HG03045 (cell line): ENCODE measurements at regions not wholly inside any gene's neighbourhood (a gene's known extent, or its start where the extent isn't known, plus 50 kb on each side); places are given as distances from the start of the nearest gene placed in this dataset.

Experiments used
- ATAC-seq: cut with Tn5 transposase; IDR thresholded peaks from one replicate; pipeline ENCODE4 v1.9.1; 2021; ENCODE audit warnings: mild to moderate bottlenecking, moderate library complexity; ENCODE audit not compliant: unreplicated experiment

- ATAC-seq, result no peak
Measured at GRCh38 chr2:128380061-128380889, 61.6 kb upstream of the HS6ST1 start.

DNA sequence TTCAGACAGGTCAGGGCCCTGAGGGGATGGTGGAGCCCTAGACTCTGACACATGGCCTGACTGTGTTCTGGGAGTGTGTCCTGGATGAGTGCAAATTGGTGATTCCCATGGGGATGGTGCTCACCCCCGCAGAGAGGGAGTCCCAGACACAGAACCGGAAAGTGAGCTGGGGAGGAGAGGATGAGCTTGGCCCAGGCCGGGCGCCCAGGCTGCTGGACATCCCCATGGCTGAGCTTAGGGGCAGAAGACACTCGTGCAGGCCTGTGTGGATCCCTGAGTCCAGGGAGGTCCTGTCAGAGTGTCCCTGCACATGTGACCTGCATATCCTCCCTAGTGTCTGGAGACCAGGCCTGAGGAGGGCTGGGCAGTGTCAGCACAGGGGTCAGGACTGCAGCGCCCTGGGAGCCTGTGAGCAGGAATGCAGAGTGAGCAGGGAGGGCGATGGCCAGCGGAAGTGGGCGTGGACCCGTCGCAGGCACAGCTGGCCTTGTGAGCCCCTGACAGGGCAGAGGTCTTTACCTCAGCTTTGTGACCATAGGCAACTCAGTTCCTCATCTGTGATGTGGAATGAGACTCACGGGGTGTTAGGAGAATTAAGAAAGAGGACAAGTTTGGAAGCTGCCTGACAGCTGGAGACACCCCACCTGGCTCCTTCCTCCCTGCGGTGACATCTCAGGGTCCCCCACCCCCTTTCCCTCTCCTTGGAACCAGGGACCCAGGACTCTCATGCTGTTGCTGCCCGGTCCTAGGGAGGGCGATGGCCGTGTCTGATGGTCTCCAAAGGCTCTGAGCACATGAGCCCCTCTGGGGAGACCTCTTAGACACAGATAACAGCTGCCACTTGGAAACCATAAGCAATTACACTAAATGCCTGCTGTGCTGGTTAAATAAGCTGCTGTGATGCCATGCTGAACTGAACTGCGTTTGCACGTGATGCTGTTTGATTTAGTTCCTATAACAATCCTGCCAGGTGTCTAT is 62.6 kb upstream of the HS6ST1 start:
- no peak for ATAC-seq

DNA sequence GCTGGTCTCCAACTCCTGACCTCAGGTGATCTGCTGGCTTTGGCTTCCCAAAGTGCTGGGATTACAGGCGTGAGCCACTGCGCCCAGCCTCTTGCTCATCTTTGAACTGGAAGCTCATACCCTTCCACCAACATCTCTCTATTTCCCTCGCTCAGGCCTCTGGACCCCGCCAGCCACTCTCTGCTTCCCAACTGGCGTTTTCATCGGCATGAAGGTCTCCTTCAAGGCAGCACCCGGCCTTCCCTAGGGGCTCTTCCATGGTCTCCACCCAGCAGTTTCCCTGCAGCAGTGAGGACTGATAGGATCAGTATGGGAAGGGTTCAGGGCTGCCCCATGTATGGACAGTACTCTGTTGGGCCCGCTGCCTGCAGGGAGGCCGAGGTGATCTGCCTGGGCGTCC is 65.8 kb upstream of the HS6ST1 start:
- no peak for ATAC-seq

GRCh38 chr2:128384956-128385355 is 66.3 kb upstream of the HS6ST1 start:
- no peak for ATAC-seq

DNA sequence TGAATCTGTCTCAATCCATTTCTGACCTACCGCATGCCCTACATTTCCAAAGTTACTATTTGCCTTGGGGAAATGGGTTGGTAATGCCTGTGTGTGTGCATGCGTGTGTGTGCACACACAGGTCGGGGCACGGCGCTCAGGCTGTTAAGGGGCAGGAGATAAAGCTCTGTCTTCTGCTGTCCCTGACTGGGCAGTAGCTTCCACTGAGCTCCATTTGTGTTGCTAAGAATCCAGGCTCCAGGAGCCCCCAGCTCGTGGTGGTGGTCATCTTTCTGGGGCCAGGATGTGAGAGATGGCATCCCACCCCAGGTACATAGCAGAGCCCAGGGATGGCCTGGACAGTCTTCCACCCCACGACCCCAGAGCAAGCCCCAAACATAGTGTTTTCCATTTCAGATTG is 66.7 kb upstream of the HS6ST1 start:
- no peak for ATAC-seq

GRCh38 chr2:128386066-128386465 is 67.4 kb upstream of the HS6ST1 start:
- no peak for ATAC-seq

DNA sequence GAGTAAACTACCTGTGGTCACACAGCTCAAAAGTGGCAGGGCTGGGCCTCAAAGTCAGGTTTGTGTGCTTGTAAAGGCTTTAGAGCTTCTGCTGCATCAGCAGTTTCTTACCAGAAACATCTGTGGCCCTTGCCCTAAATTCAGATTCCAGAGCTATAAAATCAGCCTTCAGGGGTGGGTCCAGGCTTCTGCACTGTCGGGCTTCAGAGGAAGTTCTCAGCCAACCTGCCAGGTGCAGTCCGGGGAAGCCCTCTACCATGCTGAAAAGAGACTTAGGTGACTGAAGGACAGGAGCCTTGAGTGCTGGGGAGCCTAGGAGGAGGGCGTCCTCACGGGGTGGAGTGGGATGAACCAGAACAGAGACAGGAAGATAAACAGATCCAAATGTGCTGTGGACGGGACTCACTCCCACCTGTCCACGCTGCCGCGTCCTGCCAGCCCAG is 69.9 kb upstream of the HS6ST1 start:
- no peak for ATAC-seq

- ATAC-seq, result no peak
Measured at GRCh38 chr2:128389388-128390086, 70.9 kb upstream of the HS6ST1 start.

DNA sequence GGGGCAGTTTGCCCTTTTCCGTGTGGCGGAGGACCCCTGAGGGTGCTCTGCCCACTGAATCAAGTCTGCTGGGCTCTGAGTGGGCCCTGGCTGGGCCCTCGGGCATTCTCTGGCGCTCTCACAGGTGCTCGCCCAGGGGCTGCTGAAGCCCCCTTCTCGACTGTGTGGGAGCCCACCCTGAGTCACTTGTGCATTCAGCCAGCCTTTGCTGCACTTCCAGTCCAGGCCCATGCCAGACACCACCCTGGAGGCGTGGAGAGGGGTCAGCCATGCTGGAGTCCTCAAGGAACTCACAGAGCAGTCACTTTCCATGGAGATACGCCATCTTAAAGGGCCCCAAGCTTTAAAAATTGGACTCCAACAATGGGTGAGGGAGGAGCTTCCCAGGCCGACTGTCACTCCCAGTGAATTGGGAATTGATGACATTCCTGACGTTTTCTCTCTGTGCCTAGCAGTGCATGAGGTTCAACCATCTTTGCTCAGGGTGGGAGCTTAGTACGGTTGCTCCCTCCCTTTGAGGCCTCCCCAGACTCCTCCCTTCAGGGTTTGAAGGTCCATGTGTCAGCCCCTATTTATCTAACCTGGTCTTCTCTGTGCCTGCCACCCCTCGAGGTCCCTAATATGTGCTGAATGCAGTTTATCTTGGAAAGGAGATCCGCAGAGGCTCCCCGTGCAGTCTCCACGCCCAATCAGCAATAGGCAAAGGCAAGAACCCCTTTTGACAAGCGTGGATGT is 71.8 kb upstream of the HS6ST1 start:
- ATAC-seq, result no peak

DNA sequence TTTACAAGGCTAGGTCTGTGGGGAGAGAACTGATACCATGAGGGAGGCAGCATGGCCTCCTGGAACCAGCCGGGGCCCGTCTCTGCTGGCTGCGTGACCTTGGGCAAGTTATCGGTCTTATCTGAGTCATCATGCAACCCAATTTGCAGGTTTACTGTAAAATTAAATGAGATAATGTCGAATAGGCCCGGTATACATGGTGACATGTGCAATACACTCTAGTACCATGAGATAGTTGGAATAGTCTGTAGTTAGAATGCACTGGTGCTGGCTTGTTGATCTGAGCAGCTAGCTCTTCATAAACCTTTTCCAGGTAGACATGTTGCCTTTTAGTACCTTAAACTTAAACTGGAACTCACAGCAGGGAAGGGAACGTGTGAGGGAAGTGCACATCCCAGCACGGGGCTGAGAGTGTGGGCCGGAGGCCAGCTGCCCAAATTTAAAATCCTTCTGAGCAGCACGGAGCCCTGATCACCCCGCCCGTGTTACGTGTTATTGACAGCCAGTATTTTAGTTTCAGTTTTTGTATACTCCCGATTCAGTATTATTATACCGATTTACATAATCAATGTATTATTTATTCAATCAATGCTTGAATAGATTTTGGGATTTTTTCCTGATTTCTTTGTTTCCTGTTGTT is 72.4 kb upstream of the HS6ST1 start:
- ATAC-seq, result no peak

- ATAC-seq, result no peak
Measured at GRCh38 chr2:128391679-128392078, 73.0 kb upstream of the HS6ST1 start.

- no peak for ATAC-seq
Measured at GRCh38 chr2:128392207-128392606, 73.5 kb upstream of the HS6ST1 start.

GRCh38 chr2:128394007-128394730 is 75.5 kb upstream of the HS6ST1 start:
- ATAC-seq, result no peak

- ATAC-seq, result no peak
Measured at GRCh38 chr2:128395196-128395595, 76.5 kb upstream of the HS6ST1 start.

DNA sequence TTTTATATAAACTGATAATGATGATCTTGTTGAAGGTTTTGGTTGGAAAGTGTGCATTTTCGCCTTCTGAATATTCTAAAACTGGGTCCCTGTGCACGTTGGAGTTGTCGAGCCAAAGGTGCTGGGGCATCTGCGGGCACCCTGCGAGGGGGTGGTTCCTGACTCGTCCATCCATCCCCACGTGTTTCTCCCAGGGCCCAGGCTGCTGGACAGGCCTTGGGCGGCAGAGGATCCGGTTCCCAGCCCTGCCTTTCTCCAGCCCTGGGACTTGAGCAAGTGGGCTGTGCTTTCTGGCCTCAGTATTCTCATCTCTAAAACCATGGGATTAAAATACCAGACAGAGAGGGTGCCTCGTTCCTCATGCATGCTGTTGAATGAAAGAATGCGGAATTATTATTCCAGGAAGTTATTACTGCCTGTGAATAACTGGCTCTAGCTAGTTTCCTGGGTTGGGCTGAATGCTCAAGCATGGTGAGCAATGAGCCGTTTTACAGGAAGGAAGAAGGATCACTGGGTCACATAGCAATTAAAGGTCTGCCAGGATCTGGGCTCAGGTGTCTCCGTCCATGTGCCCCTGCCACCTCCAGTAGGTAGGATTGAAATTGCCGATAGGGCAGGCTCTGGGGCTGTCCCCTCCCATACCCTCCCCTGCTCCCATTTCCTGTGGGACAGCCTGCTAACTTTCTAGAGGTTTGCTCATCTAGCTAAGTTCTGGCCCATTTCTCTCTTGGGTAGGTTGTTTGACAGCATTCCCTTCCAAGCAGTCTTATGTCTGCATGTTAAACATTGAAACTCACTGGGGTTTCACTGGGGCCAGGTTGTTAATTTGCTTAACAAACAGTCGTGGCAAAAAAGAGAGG is 77.2 kb upstream of the HS6ST1 start:
- no peak for ATAC-seq

DNA sequence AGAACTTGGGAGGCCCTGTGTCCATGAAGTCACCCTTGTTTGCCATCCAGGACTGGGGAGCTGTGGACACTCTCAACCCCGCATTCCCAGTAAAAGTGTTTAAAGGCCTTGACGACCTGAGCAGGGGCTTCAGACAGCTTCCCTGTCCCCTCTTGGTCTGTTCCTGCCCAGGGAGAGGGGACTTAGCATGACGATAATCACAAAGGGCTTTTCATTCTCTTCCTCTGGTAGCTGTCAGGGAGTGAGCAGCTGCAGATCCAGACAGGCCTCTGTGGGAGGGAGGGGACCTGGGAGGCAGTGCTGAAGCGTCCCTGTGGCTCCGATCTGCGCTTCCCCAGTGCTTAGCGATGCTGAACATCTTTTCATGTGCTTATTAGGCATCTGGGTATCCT is 77.8 kb upstream of the HS6ST1 start:
- ATAC-seq, result no peak

DNA sequence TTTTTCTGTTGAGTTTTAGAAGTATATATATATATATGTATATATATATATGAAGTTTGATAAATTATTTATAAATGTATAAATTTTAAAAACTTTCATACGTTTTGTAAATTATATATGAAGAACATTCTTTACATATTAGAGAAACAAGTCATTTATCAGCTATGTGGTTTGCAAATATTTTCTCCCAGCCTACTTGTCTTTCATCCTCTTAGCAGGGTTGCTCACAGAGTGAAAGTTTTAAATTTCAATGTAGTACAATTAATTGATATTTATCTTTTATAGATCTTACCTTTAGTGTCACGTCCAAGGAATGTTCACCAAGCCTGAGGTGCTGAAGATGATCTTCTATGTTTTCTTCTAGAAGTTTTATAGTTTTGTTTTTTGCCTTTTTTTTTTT is 78.3 kb upstream of the HS6ST1 start:
- no peak for ATAC-seq

GRCh38 chr2:128399256-128399655 is 80.6 kb upstream of the HS6ST1 start:
- ATAC-seq, result no peak
